HG03342 (cell line): ENCODE measurements at regions not wholly inside any gene's neighbourhood (a gene's known extent, or its start where the extent isn't known, plus 50 kb on each side); places are given as distances from the start of the nearest gene placed in this dataset.
"Not testable (repeated sequence)": the region's sequence is repeated elsewhere in the genome, so short reads cannot be mapped to it uniquely, and the experiment has no call there.

Source experiments
- ATAC-seq: cut with Tn5 transposase; IDR thresholded peaks from one replicate; pipeline ENCODE4 v1.9.1; 2021; ENCODE audit warnings: mild to moderate bottlenecking, moderate library complexity; ENCODE audit not compliant: unreplicated experiment

- no peak for ATAC-seq
These were observed 285.7 kb downstream of the S1PR1 start for GRCh38 chr1:101522486-101522885.

GRCh38 chr1:101526813-101527212 is 290.0 kb downstream of the S1PR1 start:
- ATAC-seq: no peak

GRCh38 chr1:101532377-101532776 is 295.6 kb downstream of the S1PR1 start:
- ATAC-seq: no peak

- ATAC-seq: no peak
These were observed 303.3 kb downstream of the S1PR1 start for GRCh38 chr1:101540161-101540560.

GRCh38 chr1:101546885-101547284 is 310.1 kb downstream of the S1PR1 start:
- ATAC-seq: no peak

- ATAC-seq: no peak
These were observed 310.5 kb downstream of the S1PR1 start for GRCh38 chr1:101547357-101547756.

- no peak for ATAC-seq
These were observed 311.6 kb downstream of the S1PR1 start for GRCh38 chr1:101548376-101548775.

- no peak for ATAC-seq
These were observed 313.8 kb downstream of the S1PR1 start for GRCh38 chr1:101550581-101550980.

GRCh38 chr1:101566883-101567538 is 330.2 kb downstream of the S1PR1 start:
- ATAC-seq: no peak

- ATAC-seq: peak; percentile 97
These were observed 330.9 kb downstream of the S1PR1 start for GRCh38 chr1:101567582-101568189.

- no peak for ATAC-seq
These were observed 350.9 kb downstream of the S1PR1 start for GRCh38 chr1:101587741-101588140.

- peak; percentile 52 for ATAC-seq
These were observed 351.9 kb downstream of the S1PR1 start for GRCh38 chr1:101588677-101589076.

GRCh38 chr1:101592845-101593244 is 356.0 kb downstream of the S1PR1 start:
- ATAC-seq: no peak

GRCh38 chr1:101595881-101596374 is 359.1 kb downstream of the S1PR1 start:
- no peak for ATAC-seq

- ATAC-seq: not testable (repeated sequence)
These were observed 363.8 kb downstream of the S1PR1 start for GRCh38 chr1:101600615-101601014.

GRCh38 chr1:101603726-101604125 is 366.9 kb downstream of the S1PR1 start:
- ATAC-seq: no peak

- no peak for ATAC-seq
These were observed 369.1 kb downstream of the S1PR1 start for GRCh38 chr1:101605878-101606277.

- no peak for ATAC-seq
These were observed 376.7 kb downstream of the S1PR1 start for GRCh38 chr1:101613546-101613945.

GRCh38 chr1:101618900-101619299 is 377.8 kb downstream of the OLFM3 start:
- ATAC-seq: no peak

GRCh38 chr1:101632548-101633272 is 364.0 kb downstream of the OLFM3 start:
- ATAC-seq: no peak

GRCh38 chr1:101645810-101646209 is 350.9 kb downstream of the OLFM3 start:
- ATAC-seq: no peak

- ATAC-seq: no peak
These were observed 344.2 kb downstream of the OLFM3 start for GRCh38 chr1:101652484-101652883.
